ENCODE measurements at regions not wholly inside any gene's neighbourhood (a gene's known extent, or its start where the extent isn't known, plus 50 kb on each side); places are given as distances from the start of the nearest gene placed in this dataset.

DNA sequence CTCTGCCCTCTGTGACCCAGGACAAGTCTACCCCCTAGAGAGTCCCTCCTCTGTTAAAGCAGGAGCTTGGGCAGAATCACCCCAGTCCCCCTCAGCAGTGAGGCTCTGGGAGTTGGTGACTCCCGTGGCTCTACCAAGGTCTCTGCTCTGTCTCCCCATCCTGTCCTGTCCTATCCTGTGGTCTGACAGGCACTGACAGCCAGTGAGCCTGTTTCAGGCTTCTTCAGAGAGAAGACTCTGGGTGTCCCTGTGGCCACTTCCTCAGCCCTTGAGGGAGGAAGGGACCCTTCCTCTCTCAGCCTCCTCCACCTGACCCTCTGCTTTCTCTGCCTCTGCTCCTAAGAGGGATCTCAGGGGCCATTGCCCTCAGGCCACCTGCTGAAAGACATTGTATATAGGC, 148.7 kb downstream of the FCRL5 start:
- no peak for DNase-seq (ENCODE audit: low read depth)
- H3K4me3 ChIP-seq (ENCODE audit: low read length) = no peak overlapping the region

DNA sequence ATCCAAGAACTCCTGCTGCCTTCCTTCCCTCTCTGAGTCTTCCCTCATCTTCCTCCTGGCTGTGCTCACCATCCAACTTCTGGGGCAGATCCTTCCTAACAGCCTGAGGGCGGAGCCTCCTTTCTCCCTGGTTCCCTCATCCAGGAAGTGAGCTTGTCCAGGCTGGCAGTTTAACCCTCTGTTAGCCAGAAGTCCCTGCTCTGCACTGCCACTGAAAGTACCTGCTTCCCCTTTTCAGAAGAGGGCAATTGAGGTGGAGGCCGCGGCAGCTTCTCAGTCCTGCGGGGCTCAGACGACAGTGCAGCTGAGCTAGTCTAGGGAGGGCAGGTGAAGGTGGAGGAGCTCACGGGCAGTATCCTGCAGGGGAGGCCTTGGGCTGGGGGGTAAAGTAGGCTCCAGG, 149.1 kb downstream of the FCRL5 start:
- no peak for DNase-seq (ENCODE audit: low read depth)
- TF ChIP-seq, protein P1, sequence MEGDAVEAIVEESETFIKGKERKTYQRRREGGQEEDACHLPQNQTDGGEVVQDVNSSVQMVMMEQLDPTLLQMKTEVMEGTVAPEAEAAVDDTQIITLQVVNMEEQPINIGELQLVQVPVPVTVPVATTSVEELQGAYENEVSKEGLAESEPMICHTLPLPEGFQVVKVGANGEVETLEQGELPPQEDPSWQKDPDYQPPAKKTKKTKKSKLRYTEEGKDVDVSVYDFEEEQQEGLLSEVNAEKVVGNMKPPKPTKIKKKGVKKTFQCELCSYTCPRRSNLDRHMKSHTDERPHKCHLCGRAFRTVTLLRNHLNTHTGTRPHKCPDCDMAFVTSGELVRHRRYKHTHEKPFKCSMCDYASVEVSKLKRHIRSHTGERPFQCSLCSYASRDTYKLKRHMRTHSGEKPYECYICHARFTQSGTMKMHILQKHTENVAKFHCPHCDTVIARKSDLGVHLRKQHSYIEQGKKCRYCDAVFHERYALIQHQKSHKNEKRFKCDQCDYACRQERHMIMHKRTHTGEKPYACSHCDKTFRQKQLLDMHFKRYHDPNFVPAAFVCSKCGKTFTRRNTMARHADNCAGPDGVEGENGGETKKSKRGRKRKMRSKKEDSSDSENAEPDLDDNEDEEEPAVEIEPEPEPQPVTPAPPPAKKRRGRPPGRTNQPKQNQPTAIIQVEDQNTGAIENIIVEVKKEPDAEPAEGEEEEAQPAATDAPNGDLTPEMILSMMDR (conservative IDR thresholded peaks at IDR 0.05; ENCODE audit: low read length) = no peak
- H3K4me3 ChIP-seq (ENCODE audit: low read length) = no peak overlapping the region

More for the DNA sequence above, 148.7 kb downstream of the FCRL5 start:
- TF ChIP-seq, protein P1 (conservative IDR thresholded peaks at IDR 0.05; ENCODE audit: low read length) = no peak

- TF ChIP-seq, protein P1 (conservative IDR thresholded peaks at IDR 0.05; ENCODE audit: low read length) = no peak
Observed at GRCh38 chr1:157400766-157401165, 151.5 kb downstream of the FCRL5 start.

GRCh38 chr1:157399984-157400382, 152.3 kb downstream of the FCRL5 start:
- TF ChIP-seq, protein P1 (conservative IDR thresholded peaks at IDR 0.05; ENCODE audit: low read length) = no peak
- no peak overlapping the region for H3K4me3 ChIP-seq (ENCODE audit: low read length)
- no peak for DNase-seq (ENCODE audit: low read depth)

More at GRCh38 chr1:157400766-157401165, 151.5 kb downstream of the FCRL5 start:
- no peak for DNase-seq (ENCODE audit: low read depth)
- no peak overlapping the region for H3K4me3 ChIP-seq (ENCODE audit: low read length)

GRCh38 chr1:157399343-157399983, 152.9 kb downstream of the FCRL5 start:
- DNase-seq (ENCODE audit: low read depth) = peak; percentile 5
- H3K4me3 ChIP-seq (ENCODE audit: low read length) = no peak overlapping the region
- TF ChIP-seq, protein P1 (conservative IDR thresholded peaks at IDR 0.05; ENCODE audit: low read length) = no peak

- H3K4me3 ChIP-seq (ENCODE audit: low read length) = no peak overlapping the region
- TF ChIP-seq, protein P1 (conservative IDR thresholded peaks at IDR 0.05; ENCODE audit: low read length) = no peak
- peak; percentile 86 for DNase-seq (ENCODE audit: low read depth)
Observed at GRCh38 chr1:157390651-157391050, 161.7 kb downstream of the FCRL5 start.

DNA sequence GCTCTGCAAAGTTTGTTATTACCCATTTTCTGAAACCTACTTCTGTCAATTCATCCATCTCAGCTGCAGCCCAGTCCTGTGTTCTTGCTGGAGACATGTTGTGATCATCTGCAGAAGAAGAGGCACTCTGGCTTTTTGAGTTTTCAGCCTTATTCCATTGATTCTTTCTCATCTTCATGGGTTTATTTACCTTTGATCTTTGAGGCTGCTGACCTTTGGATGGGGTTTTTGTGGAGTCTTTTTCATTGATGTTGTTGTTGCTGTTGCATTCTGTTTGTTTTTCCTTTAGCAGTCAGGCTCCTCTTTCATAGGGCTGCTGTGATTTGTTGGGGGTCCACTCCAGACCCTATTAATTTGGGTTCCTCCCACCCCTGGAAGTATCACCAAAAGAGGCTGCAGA, 164.3 kb downstream of the FCRL5 start:
- TF ChIP-seq, protein P1 (conservative IDR thresholded peaks at IDR 0.05; ENCODE audit: low read length) = no peak
- no peak for DNase-seq (ENCODE audit: low read depth)

More for the DNA sequence above, 164.3 kb downstream of the FCRL5 start:
- H3K4me3 ChIP-seq (ENCODE audit: low read length) = no peak overlapping the region

All from AG10803 (cell line).